PC-3 (cell line): ENCODE measurements at regions not wholly inside any gene's neighbourhood (a gene's known extent, or its start where the extent isn't known, plus 50 kb on each side); places are given as distances from the start of the nearest gene placed in this dataset.

Experiments used
- ATAC-seq: fragments of 200-7000 bp; cut with Tn5 transposase; 2 replicates; pipeline ENCODE4 v1.9.1; 2020; ENCODE audit warnings: mild to moderate bottlenecking, moderate library complexity
- BruUV-seq: library from RNA; stranded (reverse); fragments of 400-500 nt; replicated peaks from 2 replicates; lab custom pipeline; 2021; lab: Mats Ljungman, UMichigan
- CTCF ChIA-PET: fragments of 300-600 bp; sonication (Branson Sonifier 250); formaldehyde crosslinking; loops from one replicate; lab custom pipeline; 2022; ENCODE audit warnings: antibody characterized with exemption; lab: Charles Lee
- POLR2A ChIA-PET: fragments of 300-600 bp; sonication (Branson Sonifier 250); formaldehyde crosslinking; loops from one replicate; lab custom pipeline; 2022; ENCODE audit warnings: antibody characterized with exemption; ENCODE audit not compliant: unreplicated experiment; lab: Charles Lee
- DNase-seq: peaks from one replicate; pipeline ENCODE4 v3.0.0-alpha.2; 2015
- H2AFZ ChIP-seq: fragments of 300-600 bp; sonication (generic); 2 replicates; pipeline ENCODE4 v1.6.0; 2016; ENCODE audit warnings: antibody characterized with exemption, low read length
- H3F3A ChIP-seq: fragments of 300-600 bp; sonication (generic); one replicate; pipeline ENCODE4 v1.6.0; 2017; ENCODE audit warnings: antibody characterized with exemption, low read length, control low read depth, mild to moderate bottlenecking; ENCODE audit not compliant: unreplicated experiment
- H3K27ac ChIP-seq: fragments of 300-600 bp; sonication (generic); 2 replicates; pipeline ENCODE4 v1.5.1; 2016; ENCODE audit warnings: mild to moderate bottlenecking, low read length
- H3K27me3 ChIP-seq: fragments of 300-600 bp; sonication (generic); 2 replicates; pipeline ENCODE4 v1.6.1; 2016; ENCODE audit warnings: low read length, mixed read lengths
- H3K36me3 ChIP-seq: fragments of 300-600 bp; sonication (generic); 2 replicates; pipeline ENCODE4 v1.6.1; 2016; ENCODE audit warnings: low read depth, mixed run types, low read length, mixed read lengths
- H3K4me1 ChIP-seq: fragments of 300-600 bp; sonication (generic); 2 replicates; pipeline ENCODE4 v1.5.1; 2016; ENCODE audit warnings: low read length; ENCODE audit not compliant: insufficient read depth
- H3K4me2 ChIP-seq: fragments of 300-600 bp; sonication (generic); 2 replicates; pipeline ENCODE4 v1.6.0; 2016; ENCODE audit warnings: low read length
- H3K4me3 ChIP-seq: fragments of 300-600 bp; sonication (generic); 2 replicates; pipeline ENCODE4 v1.5.1; 2016; ENCODE audit warnings: mild to moderate bottlenecking, low read length, mixed read lengths
- H3K79me2 ChIP-seq: fragments of 300-600 bp; sonication (generic); 2 replicates; pipeline ENCODE4 v1.6.1; 2017; ENCODE audit warnings: low read length, mixed read lengths
- H3K9ac ChIP-seq: fragments of 300-600 bp; sonication (generic); 2 replicates; pipeline ENCODE4 v1.6.0; 2016; ENCODE audit warnings: mild to moderate bottlenecking, low read length
- H3K9me2 ChIP-seq: fragments of 300-600 bp; sonication (generic); replicated peaks from 2 replicates; pipeline ENCODE4 v1.6.1; 2016; ENCODE audit warnings: mixed run types, low read length, mixed read lengths
- H3K9me3 ChIP-seq: fragments of 300-600 bp; sonication (generic); 2 replicates; pipeline ENCODE4 v1.6.1; 2016; ENCODE audit warnings: low read length, mixed read lengths
- H4K20me1 ChIP-seq: fragments of 300-600 bp; sonication (generic); 2 replicates; pipeline ENCODE4 v1.6.1; 2016; ENCODE audit warnings: low read length, mixed read lengths
- CTCF ChIP-seq: fragments of 300-600 bp; sonication (generic); conservative IDR thresholded peaks from 2 replicates; pipeline ENCODE4 v1.5.1; 2017; ENCODE audit warnings: antibody characterized with exemption, low read depth, mild to moderate bottlenecking, low read length
- EZH2 ChIP-seq: fragments of 300-600 bp; sonication (generic); IDR thresholded peaks from one replicate; pipeline ENCODE4 v1.6.1; 2017; ENCODE audit warnings: antibody characterized with exemption, mild to moderate bottlenecking, low read length; ENCODE audit not compliant: unreplicated experiment
- EZH2phosphoT487 ChIP-seq: fragments of 300-600 bp; sonication (generic); IDR thresholded peaks from 2 replicates; pipeline ENCODE4 v1.6.1; 2018; ENCODE audit warnings: mild to moderate bottlenecking, antibody characterized with exemption, low read length, borderline replicate concordance
- intact Hi-C: fragments of 100-400 bp; cut with micrococcal nuclease; formaldehyde crosslinking; loops from 2 replicates; pipeline ENCODE4 v1.9.0; 2023

DNA sequence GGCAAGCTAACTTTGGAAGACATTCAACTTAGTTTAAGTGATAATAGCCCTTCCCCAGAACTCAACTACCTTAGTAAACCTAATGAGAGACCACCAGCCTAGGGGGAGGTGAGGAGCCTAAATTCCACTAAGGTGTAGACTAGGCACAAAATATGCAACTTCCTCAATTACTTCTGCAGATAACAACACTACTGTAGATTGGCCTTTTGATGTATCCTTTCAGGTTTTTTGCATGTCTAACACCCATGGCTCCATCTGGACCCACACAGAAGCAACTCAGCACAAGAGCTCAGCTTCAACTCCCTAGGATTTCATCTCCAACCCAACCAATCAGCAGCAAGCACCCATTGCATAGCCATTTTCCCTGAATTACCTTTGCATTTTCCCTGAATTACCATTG, 353.3 kb downstream of the AKAIN1 start:
- no peak for DNase-seq
- Histone ChIP-seq H3K27me3 (no peaks in the 10 kb centered on the region), H3K79me2 (no peaks in the 10 kb centered on the region), H3K36me3 (no peaks in the 10 kb centered on the region), H4K20me1 (no peaks in the 10 kb centered on the region), H3K9ac (no peak overlapping the region), H3K4me1 (no peaks in the 10 kb centered on the region), H2AFZ (no peak overlapping the region), H3K4me3 (no peak overlapping the region), H3K9me2 (no peaks in the 10 kb centered on the region), H3K4me2 (no peak overlapping the region), H3K9me3 (peaks cover 16% of the 10 kb centered on the region; the same call in 1 of the 2 replicates), H3F3A (no peaks in the 10 kb centered on the region), H3K27ac (no peak overlapping the region)
- intact Hi-C loops, result no loop called here
- ChIA-PET CTCF (no interaction called here), POLR2A (no interaction called here)
- TF ChIP-seq EZH2phosphoT487, result no peak
- no peak for TF ChIP-seq CTCF
- no peak for TF ChIP-seq EZH2
- ATAC-seq, result no peak
- no TSS peak for BruUV-seq

DNA sequence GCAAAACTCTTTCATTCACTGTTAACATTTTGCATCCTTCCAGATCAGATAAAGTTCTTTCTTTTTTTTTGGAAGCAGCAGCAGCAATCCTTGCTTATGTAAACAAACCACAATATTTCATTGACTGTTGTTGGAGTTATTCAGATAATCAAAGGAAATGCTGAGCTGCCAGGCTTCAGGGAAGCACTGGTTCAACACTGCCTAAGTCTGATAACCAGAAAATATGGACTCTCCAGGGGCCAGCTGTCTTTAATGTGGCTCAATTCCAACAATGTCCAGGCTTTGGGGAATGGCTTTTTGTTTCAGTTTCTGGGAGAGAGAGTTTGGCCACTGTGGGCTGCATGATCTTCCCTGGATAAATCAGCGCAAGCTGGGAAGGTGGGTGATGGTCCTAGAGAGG, 354.3 kb downstream of the AKAIN1 start:
- no peaks in the 10 kb centered on the region for H3K36me3 ChIP-seq
- no peaks in the 10 kb centered on the region for H3F3A ChIP-seq
- peaks cover 15% of the 10 kb centered on the region; the same call in 1 of the 2 replicates for H3K9me3 ChIP-seq
- no peaks in the 10 kb centered on the region for H3K27me3 ChIP-seq
- DNase-seq (no peak), ATAC-seq (no peak)
- H3K4me2 ChIP-seq, result no peak overlapping the region
- H3K79me2 ChIP-seq, result no peaks in the 10 kb centered on the region
- POLR2A ChIA-PET, result no interaction called here
- H3K27ac ChIP-seq, result no peak overlapping the region
- no peak overlapping the region for H3K9ac ChIP-seq
- intact Hi-C loops, result no loop called here
- no peaks in the 10 kb centered on the region for H3K4me1 ChIP-seq
- no peak overlapping the region for H3K4me3 ChIP-seq
- no peaks in the 10 kb centered on the region for H3K9me2 ChIP-seq
- no peak overlapping the region for H2AFZ ChIP-seq
- CTCF ChIA-PET, result no interaction called here
- no TSS peak for BruUV-seq
- H4K20me1 ChIP-seq, result no peaks in the 10 kb centered on the region
- TF ChIP-seq EZH2, result no peak
- no peak for TF ChIP-seq CTCF
- TF ChIP-seq EZH2phosphoT487, result no peak

DNA sequence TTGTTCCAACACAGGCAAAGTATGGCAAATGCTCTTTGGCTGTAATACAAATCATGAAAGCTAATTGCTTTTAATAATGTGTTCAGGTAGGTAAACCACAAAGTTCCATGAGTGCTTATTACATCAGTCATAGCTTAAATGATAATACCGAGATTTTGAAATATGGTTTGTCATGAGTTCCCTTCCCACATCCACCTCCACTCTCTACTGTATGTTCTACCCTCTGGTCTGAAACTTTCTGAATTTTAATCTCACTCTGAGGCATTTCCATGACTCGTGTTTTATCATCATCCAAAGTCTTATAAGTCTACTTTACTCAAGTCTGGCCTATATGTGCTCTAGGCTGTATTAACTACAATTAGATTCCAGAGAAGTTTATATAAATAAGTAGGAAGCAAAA, 354.8 kb downstream of the AKAIN1 start:
- ATAC-seq (no peak), DNase-seq (no peak)
- TF ChIP-seq EZH2phosphoT487, result no peak
- TF ChIP-seq EZH2, result no peak
- TF ChIP-seq CTCF, result no peak
- intact Hi-C loops, result no loop called here
- ChIA-PET CTCF (no interaction called here), POLR2A (no interaction called here)
- Histone ChIP-seq H3K4me3 (no peak overlapping the region), H3K9ac (no peak overlapping the region), H3K27ac (no peak overlapping the region), H2AFZ (no peak overlapping the region), H3K36me3 (no peaks in the 10 kb centered on the region), H3K79me2 (no peaks in the 10 kb centered on the region), H3K9me2 (no peaks in the 10 kb centered on the region), H3K27me3 (no peaks in the 10 kb centered on the region), H4K20me1 (no peaks in the 10 kb centered on the region), H3K4me2 (no peak overlapping the region), H3K9me3 (peaks cover 15% of the 10 kb centered on the region; the same call in 1 of the 2 replicates), H3F3A (no peaks in the 10 kb centered on the region), H3K4me1 (no peaks in the 10 kb centered on the region)
- no TSS peak for BruUV-seq
